Nucleus accumbens (tissue), 56 donors: ENCODE measurements at regions not wholly inside any gene's neighbourhood (a gene's known extent, or its start where the extent isn't known, plus 50 kb on each side); places are given as distances from the start of the nearest gene placed in this dataset.
A peak's percentile ranks its signal among the peaks of the same experiment; 100 is the strongest.
"Not testable (repeated sequence)": the region's sequence is repeated elsewhere in the genome, so short reads cannot be mapped to it uniquely, and the experiment has no call there.

Source experiments
- DNase-seq, 56 donors: peaks; one replicate each; lab custom pipeline; 2025; lab: John Stamatoyannopoulos, UW

DNA sequence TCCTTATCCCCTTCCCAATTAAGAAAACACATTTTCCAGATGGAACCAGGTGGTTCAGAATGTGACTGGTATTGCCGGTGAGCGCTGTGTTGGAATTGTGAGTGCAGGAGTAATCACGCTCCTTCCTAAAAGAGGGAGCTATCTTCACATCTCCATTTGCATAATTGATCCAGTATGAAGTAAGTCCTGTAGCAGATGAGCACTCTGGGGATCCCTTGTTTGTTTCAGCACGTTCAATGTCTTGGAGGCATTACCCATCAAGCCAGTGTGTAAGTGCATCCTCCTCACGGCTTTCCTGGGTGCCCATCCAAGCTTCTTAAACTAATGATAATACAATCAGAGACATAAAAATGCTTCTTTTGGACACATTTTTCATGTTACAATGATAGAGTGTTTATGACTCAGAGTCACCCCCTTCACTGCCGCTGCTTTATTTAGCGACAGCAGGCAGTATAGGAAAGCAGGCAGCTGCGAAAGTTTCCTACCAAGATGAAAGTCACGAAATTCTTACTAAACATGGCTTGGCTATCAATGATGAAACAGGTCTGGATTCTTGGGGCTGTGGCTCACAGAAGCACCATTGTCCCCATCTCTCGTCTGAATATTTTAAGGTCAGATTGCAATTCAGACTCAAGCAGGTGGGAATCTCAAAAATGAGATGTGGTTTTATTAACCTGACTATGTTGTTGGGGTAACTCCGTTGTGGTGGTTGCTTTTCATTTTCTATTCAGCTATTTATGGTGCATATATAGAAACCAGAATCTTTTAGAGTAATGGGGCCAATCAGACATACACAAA is 346.3 kb upstream of the MDFIC2 start:
- DNase-seq: no peak

DNA sequence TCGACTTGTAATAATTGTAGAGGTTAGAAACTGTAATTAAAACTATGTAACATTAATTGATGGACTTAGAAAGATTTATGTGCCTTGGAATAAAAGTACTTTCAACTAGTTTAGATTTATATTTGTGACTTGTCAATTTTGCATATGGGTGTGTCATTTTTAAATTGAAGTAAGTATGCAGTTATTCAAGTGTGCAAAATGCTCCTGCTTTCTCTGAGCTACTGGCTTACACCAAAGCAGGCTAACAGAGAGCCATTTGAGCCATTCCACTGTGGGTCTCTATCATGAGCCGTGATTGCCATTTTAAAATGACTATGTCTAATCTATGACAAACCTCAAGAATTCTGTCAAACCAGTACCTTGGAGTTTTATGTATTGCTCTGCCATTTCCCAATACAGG is 345.0 kb upstream of the MDFIC2 start:
- no peak for DNase-seq

DNA sequence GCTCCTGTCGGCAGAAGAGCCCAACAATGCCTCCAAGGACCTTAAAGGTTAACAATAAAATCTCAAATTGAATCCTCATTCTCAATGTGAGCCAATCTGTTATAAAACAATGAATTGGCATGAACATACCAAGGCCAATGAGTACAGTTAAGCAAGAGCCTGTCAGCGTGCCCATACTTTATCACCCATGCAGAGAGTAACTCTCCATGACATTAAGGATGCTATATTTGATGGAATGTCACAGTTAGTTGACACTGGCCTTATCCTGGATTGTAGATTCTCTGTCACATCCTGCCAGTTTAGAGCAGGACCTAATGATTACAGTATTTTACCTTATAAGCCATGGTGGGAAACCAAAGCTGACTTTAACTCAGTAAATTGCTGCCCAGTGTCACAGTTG is 335.4 kb upstream of the MDFIC2 start:
- no peak for DNase-seq

DNA sequence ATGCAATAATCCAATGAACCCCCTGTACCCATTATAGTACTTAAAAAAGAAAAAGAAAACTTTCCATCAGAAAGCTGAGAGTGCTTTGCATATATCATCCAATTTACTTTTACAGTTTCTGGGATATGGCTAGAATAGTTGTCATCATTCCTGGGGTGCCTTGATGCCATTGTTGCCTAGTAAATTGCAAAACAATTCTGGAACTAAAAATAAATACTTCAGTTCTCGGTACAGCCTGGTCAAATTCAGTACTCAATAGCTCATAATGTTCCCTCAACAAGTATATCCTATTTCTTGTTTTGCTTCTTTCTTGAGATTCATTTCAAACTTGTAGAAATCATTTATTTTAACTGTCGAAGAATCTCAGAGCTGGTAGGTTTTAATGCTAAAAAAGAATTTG is 334.7 kb upstream of the MDFIC2 start:
- DNase-seq: no peak

DNA sequence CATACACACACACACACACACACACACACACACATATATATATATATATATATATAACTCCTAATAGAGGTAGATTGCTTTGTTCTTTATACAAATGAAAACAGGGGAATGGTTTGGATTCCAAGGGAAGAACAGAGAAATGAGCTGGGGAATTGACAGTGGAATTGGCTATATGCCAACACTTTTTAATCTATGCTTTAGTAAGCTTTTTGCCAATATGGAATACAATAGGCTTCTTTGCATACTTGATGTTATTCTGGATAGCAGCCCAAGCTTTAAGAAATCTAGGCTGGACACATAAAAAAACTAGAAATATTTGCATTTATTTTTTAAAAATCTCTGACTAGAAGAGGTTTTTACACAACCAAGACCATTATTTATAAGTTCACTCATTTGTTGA is 334.2 kb upstream of the MDFIC2 start:
- DNase-seq: no peak

DNA sequence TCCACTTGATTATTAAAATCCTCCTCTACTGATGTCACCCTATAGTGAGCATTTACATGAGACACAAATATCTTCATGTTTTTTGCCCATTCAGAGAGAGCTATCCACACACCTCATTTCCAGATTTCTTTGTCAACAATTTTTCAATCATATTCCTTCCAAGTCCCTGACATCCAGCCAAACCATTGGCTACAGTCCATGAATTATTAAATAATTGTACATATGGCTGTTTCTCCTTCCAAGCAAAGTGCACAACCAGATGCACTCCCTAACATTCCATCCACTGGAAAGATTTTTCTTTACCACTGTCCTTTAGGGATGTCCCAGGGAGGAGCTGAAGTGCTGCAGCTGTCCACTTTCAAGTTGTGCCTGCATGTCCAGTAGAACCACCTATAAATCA is 328.0 kb upstream of the MDFIC2 start:
- DNase-seq: no peak

DNA sequence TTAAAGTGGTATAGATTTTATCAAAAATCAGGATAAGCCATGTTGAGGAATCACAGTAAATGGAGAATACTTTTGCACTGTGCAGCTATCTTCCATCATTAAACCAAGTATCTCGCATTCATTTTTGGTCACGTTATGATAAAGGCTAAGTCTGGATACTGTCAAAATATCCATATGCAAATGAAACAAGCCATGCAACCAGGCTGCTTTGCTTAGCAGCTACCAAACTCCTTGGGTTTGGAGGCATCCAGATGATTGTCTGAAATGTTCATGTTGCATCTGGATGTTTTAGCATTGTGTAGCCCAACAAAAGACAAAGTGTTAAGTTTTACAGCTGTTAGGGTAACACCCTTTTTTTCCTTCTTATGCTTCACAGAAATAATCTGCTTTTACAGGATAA is 322.9 kb upstream of the MDFIC2 start:
- DNase-seq: no peak

DNA sequence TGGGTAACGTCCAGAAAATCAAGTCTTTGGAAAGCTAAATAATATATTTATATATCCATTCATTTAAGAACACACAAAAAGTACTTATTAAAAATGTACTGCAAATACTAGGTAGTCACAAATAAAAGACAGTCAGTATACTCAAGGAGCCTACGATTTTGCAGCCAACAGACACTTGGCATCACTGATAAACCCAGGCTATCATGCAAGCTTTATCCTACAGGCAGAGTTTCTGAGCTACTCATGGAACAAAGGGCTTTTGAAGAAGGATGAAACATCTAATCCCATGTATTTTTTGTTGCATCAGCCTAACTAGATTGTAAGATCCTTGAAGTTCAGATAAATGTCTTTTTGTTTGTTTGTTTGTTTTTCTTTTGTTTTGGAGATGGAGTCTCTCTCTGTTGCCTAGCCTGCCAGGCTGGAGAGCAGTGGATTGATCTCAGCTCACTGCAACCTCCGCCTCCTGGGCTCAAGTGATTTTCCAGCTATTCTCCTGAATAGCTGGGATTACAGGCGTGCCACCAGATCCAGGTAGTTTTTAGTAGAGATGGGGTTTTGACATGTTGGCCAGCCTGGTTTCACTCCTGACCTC is 319.4 kb upstream of the MDFIC2 start:
- no peak for DNase-seq

DNA sequence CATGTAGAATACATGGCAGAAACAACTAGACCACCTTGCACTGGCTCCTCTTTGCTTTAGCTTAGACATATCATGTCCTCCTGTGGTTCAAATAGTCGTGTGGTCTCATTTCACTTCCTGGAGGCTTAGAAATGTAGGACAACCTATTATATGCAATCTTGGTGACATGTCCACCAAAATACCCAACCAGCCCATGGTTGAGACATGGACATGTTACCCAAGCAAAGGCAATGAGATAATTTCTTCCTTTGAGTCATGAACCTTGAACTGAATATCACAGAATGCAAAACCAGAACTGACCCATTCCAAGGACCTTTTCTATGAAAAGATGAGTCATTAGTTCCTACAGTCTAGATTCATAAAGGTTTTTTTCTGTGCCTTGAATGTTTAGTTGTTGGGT is 309.0 kb upstream of the MDFIC2 start:
- DNase-seq: no peak

DNA sequence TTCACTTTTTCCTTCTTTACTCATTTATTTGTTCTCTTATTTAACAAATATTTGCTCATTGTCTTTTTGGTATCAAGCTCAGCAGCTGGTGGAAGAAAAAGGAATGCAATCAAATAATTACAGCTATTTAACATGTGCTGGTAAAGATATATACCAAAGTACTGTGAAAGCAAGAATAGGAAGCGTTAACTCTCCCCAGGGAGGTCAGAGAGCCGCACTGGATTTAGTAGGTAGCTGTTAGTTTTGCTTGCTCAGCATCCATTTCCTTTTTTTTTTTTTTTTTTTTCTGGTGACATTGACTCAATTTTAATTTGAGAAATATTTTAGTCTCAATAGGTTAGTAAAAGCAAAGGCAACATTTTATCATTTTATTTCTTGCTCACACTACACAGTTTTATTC is 308.5 kb upstream of the MDFIC2 start:
- DNase-seq: no peak

DNA sequence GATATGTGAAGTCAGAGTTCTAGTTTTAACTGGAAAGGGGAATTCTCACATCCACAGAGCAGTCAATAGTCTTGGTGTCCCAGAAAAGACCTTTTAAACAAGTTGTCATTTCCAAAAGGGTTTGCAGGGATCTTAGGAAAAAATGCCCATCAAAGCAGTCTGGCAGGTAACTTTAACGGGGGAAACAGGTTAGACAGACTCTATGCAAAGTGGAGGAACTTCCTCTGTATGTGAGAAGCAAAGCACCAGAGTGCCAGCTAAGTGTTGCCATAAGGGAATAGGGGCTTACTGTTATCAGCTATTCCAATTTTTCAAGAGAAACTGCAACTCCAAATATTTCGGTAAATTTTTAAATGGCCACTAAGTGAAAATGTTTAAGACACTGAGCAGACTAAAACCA is 307.9 kb upstream of the MDFIC2 start:
- DNase-seq: no peak

DNA sequence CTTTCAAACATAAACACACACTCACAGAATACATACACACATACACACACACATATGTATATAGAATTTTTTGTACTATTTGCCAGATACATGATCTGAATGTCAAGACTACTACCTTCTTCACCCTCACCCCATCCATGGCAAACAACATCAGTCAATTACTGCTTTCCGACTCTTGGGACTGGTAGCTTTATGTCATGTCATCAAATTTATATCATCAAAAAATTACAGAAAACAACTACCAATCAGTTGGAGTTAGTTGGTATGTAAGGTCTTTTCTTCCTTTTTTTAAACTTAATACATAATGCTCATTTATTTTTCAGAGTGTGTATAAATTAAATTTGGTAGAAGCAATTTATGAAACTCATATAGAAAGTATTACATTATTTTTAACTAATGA is 305.7 kb upstream of the MDFIC2 start:
- DNase-seq: no peak

DNA sequence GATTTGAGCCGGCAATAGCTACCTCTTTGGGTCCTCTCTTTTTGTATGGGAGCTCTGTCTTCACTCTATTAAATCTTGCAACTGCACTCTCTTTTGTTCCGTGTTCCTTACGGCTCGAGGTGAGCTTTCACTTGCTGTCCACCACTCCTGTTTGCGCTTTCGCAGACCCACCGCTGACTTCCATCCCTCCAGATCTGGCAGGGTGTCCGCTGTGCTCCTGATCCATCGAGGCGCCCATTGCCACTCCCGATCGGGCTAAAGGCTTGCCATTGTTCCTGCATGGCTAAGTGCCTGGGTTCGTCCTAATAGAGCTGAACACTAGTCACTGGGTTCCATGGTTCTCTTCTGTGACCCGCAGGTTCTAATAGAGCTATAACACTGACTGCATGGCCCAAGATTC is 304.9 kb upstream of the MDFIC2 start:
- not testable (repeated sequence) for DNase-seq

DNA sequence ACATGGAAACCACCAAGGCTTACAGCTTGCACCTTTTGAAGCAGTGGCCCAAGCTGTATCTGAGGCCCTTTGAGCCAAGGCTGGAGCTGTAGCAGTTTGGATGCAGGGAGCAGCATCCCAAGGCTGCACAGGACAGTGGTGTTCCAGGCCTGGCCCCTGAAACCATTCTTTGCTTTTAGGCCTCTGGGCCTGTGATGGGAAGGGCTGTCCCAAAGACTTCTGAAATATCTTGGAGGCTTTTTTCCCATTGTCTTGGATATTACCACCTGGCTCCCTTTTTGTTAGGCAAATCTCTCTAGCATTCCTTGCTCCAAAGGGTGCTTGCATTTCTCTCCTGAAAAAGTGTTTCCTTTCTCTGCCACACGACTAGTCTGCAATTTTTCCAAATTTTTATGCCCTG is 302.8 kb upstream of the MDFIC2 start:
- no peak for DNase-seq

DNA sequence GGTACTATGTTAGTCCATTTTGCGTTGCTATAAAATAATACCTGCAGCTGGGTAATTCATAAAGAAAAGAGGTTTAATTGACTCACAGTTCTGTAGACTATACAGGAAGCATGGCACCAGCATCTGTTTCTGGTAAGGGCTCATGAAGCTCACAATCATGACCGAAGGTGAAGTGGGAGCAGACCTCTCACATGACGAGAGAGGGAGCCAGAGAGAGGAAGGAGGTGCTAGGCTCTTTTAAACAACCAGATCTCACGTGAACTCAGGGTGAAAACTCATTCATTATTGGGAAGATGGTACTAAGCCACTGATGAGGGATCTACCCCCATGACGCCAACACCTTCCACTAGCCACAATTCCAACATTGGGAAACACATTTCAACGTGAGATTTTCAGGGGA is 301.7 kb upstream of the MDFIC2 start:
- DNase-seq: no peak

DNA sequence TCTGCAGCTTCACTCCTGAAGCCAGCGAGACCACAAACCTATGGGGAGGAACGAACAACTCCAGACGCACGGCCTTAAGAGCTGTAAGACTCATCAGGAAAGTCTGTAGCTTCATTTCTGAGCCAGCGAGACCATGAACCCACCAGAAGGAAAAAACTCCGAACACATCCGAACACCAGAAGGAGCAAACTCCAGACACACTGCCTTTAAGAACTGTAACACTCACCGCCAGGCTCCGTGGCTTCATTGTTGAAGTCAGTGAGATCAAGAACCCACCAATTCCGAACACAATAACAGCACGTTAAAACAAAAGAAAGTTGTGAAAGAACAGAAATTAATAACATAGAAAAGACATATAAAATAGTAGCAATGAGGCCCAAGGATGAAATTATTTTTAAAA is 300.5 kb upstream of the MDFIC2 start:
- DNase-seq: no peak

DNA sequence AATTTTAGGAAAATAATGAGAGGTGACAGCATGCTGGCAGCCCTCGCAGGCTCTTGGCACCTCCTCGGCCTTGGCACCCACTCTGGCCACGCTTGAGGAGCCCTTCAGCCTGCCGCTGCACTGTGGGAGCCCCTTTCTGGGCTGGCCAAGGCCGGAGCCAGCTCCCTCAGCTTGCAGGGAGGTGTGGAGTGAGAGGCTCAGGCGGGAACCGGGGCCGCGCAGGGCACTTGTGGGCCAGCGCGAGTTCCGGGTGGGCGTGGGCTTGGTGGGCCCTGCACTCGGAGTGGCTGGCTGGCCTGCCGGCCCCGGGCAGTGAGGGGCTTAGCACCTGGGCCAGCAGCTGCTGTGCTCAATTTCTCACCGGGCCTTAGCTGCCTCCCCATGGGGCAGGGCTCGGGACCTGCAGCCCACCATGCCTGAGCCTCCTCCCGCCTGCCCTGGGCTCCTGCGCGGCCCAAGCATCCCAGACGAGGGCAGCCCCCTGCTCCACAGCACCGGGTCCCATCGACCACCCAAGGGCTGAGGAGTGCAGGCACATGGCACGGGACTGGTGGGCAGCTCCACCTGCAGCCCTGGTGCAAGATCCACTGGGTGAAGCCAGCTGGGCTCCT is 299.3 kb upstream of the MDFIC2 start:
- not testable (repeated sequence) for DNase-seq

DNA sequence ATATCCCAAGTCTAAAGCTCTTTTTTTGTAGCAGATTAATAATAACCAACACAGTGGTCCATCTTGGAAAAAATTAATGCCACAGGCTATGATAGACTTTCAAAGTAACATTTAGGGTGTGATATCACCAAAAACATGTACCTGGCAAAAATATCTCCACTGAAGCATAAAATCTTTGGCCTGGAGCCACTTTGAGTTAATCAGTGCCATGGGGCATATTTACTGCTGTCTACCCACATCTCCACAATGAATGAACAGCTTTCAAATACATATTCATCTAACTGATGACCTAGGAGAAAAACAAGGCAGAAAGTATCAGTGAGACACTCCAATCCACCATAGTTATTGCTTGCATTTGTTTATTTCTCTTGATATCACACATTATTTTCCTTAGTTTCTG is 296.0 kb upstream of the MDFIC2 start:
- no peak for DNase-seq

DNA sequence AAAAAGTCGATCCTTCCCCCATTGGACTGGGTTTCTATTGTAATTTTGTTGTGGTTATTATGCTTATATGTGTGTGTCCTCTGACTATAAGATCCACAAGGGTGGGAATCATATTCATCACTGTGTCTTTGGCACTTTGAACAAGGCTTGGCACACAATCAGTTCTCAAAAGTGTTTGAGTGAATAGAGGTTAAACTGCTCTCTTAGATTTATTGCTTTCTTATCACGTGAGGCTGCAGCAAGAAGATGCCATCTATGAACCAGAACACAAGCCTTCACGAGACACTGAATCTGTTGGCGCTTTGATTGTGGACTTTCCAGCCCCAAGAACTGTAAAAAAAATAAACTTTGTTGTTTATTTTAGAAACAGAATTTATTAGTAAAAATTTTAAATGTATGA is 295.0 kb upstream of the MDFIC2 start:
- no peak for DNase-seq

DNA sequence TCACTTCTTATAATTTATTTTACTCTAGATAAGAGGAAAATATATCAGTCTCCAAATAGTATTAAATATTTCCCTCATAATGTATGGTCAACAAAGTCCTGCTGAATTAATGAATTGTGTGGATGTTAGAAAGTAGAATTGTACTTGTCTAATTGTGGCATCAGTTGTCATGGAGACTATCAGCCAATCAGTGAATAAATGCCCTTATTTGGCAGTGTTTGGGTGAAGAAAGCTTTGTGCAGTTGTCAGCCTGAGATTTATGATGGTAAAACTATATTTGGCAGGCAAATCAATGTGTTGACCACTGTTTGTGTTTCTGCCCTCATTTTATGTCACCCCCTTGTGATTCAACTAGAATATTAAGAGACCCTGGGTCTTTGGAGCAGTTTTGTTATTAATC is 293.6 kb upstream of the MDFIC2 start:
- peak in 1 of 56 donors; percentile 1 for DNase-seq

DNA sequence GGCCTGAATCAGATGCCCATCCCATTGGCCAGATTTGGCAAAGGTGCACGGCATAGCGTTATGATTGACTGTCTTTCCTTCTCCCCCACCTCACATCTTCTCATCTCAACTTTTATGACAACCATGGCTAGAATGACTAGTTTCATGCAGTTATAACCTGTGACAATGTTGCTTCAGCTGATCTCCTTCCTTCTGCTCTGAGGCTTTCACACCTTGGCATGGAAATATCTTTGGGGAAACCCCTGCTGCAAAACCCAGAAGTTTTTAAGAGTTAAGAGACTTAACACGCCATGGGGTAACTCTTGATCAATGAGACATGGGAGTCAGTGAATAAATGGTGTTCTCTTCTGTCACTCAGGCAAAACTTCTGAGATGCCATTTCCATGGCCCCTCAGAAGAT is 290.7 kb upstream of the MDFIC2 start:
- no peak for DNase-seq

DNA sequence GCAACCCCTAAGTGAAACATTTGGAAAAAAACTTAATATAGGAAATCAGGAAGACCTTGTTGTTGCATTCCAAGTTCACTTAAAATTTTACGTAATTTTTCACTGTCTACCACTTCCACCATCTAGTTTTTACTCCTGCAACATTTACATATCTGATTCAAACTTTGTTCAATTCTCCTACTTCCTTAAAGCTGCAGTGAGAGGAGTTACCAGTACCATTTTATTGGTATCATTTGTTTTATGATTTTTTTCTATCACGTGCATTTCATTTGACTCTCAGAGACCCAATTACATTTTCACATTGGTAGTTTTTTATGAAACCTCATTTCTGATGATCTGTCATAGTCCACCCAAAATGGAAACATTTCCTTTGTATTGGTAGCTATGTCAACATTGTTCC is 284.9 kb upstream of the MDFIC2 start:
- no peak for DNase-seq
